Jurkat, Clone E6-1 (cell line): ENCODE measurements at regions not wholly inside any gene's neighbourhood (a gene's known extent, or its start where the extent isn't known, plus 50 kb on each side); places are given as distances from the start of the nearest gene placed in this dataset.

Source experiments
- DNase-seq: peaks from one replicate; pipeline ENCODE4 v3.0.0-alpha.2; 2011; ENCODE audit warnings: low read depth, low spot score
- H3K4me3 ChIP-seq: 2 replicates; pipeline ENCODE4 v1.5.1; 2011; ENCODE audit warnings: mild to moderate bottlenecking, low read length, control low read depth, moderate library complexity

GRCh38 chr5:92990771-92991170 is 590.2 kb downstream of the NR2F1-AS1 start:
- no peak overlapping the region for H3K4me3 ChIP-seq
- no peak for DNase-seq

- DNase-seq = no peak
- no peak overlapping the region for H3K4me3 ChIP-seq
These were observed 600.0 kb downstream of the NR2F1-AS1 start for GRCh38 chr5:92981001-92981400.

- DNase-seq = no peak
- no peak overlapping the region for H3K4me3 ChIP-seq
These were observed 600.5 kb downstream of the NR2F1-AS1 start for GRCh38 chr5:92980491-92980890.

GRCh38 chr5:92979716-92980115 is 601.3 kb downstream of the NR2F1-AS1 start:
- no peak for DNase-seq

GRCh38 chr5:92977846-92978540 is 603.0 kb downstream of the NR2F1-AS1 start:
- no peak overlapping the region for H3K4me3 ChIP-seq
- DNase-seq = no peak

More at GRCh38 chr5:92979716-92980115, 601.3 kb downstream of the NR2F1-AS1 start:
- no peak overlapping the region for H3K4me3 ChIP-seq

- H3K4me3 ChIP-seq = no peak overlapping the region
- no peak for DNase-seq
These were observed 604.9 kb downstream of the NR2F1-AS1 start for GRCh38 chr5:92976156-92976555.

- DNase-seq = no peak
- no peak overlapping the region for H3K4me3 ChIP-seq
These were observed 611.2 kb downstream of the NR2F1-AS1 start for GRCh38 chr5:92969781-92970237.

- no peak for DNase-seq
- no peak overlapping the region for H3K4me3 ChIP-seq
These were observed 611.7 kb downstream of the NR2F1-AS1 start for GRCh38 chr5:92969191-92969780.

- no peak for DNase-seq
- H3K4me3 ChIP-seq = no peak overlapping the region
These were observed 617.2 kb downstream of the NR2F1-AS1 start for GRCh38 chr5:92963800-92964199.

GRCh38 chr5:92962752-92963151 is 618.3 kb downstream of the NR2F1-AS1 start:
- no peak for DNase-seq

GRCh38 chr5:92956886-92957285 is 624.1 kb downstream of the NR2F1-AS1 start:
- no peak overlapping the region for H3K4me3 ChIP-seq
- DNase-seq = no peak

More at GRCh38 chr5:92962752-92963151, 618.3 kb downstream of the NR2F1-AS1 start:
- H3K4me3 ChIP-seq = no peak overlapping the region

GRCh38 chr5:92952243-92952642 is 628.8 kb downstream of the NR2F1-AS1 start:
- no peak overlapping the region for H3K4me3 ChIP-seq
- DNase-seq = no peak

GRCh38 chr5:92951746-92952145 is 629.3 kb downstream of the NR2F1-AS1 start:
- no peak for DNase-seq
- H3K4me3 ChIP-seq = no peak overlapping the region

- H3K4me3 ChIP-seq = no peak overlapping the region
- no peak for DNase-seq
These were observed 634.5 kb downstream of the NR2F1-AS1 start for GRCh38 chr5:92946546-92946945.

- no peak for DNase-seq
- H3K4me3 ChIP-seq = no peak overlapping the region
These were observed 635.4 kb downstream of the NR2F1-AS1 start for GRCh38 chr5:92945605-92946097.

- no peak for DNase-seq
- no peak overlapping the region for H3K4me3 ChIP-seq
These were observed 636.0 kb downstream of the NR2F1-AS1 start for GRCh38 chr5:92944903-92945604.

GRCh38 chr5:92944337-92944736 is 636.7 kb downstream of the NR2F1-AS1 start:
- no peak overlapping the region for H3K4me3 ChIP-seq
- DNase-seq = no peak

GRCh38 chr5:92942762-92943161 is 638.3 kb downstream of the NR2F1-AS1 start:
- DNase-seq = no peak
- H3K4me3 ChIP-seq = no peak overlapping the region

- no peak for DNase-seq
- no peak overlapping the region for H3K4me3 ChIP-seq
These were observed 639.2 kb downstream of the NR2F1-AS1 start for GRCh38 chr5:92941806-92942205.

- DNase-seq = no peak
- no peak overlapping the region for H3K4me3 ChIP-seq
These were observed 641.6 kb downstream of the NR2F1-AS1 start for GRCh38 chr5:92939428-92939827.
